ENCODE measurements at regions not wholly inside any gene's neighbourhood (a gene's known extent, or its start where the extent isn't known, plus 50 kb on each side); places are given as distances from the start of the nearest gene placed in this dataset.

GRCh38 chr2:179344280-179344964 is 79.8 kb upstream of the SESTD1 start:
- peaks cover 14% of the 10 kb centered on the region for H3K4me1 ChIP-seq (ENCODE audit: insufficient read depth)
- H2AFZ ChIP-seq = peak overlapping the region; percentile 29
- no peaks in the 10 kb centered on the region for H3K9me2 ChIP-seq (replicated peaks; ENCODE audit: insufficient read depth)
- peak overlapping the region; percentile 26 for H3K4me2 ChIP-seq
- no peak overlapping the region for H3K4me3 ChIP-seq
- peak; percentile 35 for DNase-seq (ENCODE audit: low spot score)
- H3K36me3 ChIP-seq (replicated peaks; ENCODE audit: insufficient read depth, low read depth) = no peaks in the 10 kb centered on the region
- TF ChIP-seq EZH2 (IDR thresholded peaks at IDR 0.05; ENCODE audit: borderline replicate concordance) = no peak
- no peak for TF ChIP-seq EZH2phosphoT487 (IDR thresholded peaks at IDR 0.05; ENCODE audit: low read depth, severe bottlenecking, unreplicated experiment)
- no peak for TF ChIP-seq CTCF (IDR thresholded peaks at IDR 0.05; ENCODE audit: poor library complexity)
- H3K27me3 ChIP-seq = no peaks in the 10 kb centered on the region
- H4K20me1 ChIP-seq (ENCODE audit: insufficient read depth, poor library complexity, severe bottlenecking) = no peaks in the 10 kb centered on the region
- no peaks in the 10 kb centered on the region for H3K79me2 ChIP-seq
- WGBS (ENCODE audit: low lambda C conversion rate, missing lambda C conversion rate) = 49% methylated on average over 4 of the region's 4 CpGs
- peak overlapping the region; percentile 62 for H3K27ac ChIP-seq
- no peaks in the 10 kb centered on the region for H3K9me3 ChIP-seq (ENCODE audit: low read depth)

GRCh38 chr2:179343945-179344279 is 79.3 kb upstream of the SESTD1 start:
- TF ChIP-seq EZH2phosphoT487 (IDR thresholded peaks at IDR 0.05; ENCODE audit: low read depth, severe bottlenecking, unreplicated experiment) (no peak), EZH2 (IDR thresholded peaks at IDR 0.05; ENCODE audit: borderline replicate concordance) (no peak), CTCF (IDR thresholded peaks at IDR 0.05; ENCODE audit: poor library complexity) (no peak)
- H3K4me1 ChIP-seq (ENCODE audit: insufficient read depth) = peaks cover 14% of the 10 kb centered on the region
- no peaks in the 10 kb centered on the region for H3K9me2 ChIP-seq (replicated peaks; ENCODE audit: insufficient read depth)
- H3K9me3 ChIP-seq (ENCODE audit: low read depth) = no peaks in the 10 kb centered on the region
- no peak for DNase-seq (ENCODE audit: low spot score)
- H3K4me3 ChIP-seq = no peak overlapping the region
- H3K27ac ChIP-seq = peak overlapping the region; percentile 62
- H2AFZ ChIP-seq = no peak overlapping the region
- H3K36me3 ChIP-seq (replicated peaks; ENCODE audit: insufficient read depth, low read depth) = no peaks in the 10 kb centered on the region
- peak overlapping the region; percentile 26 for H3K4me2 ChIP-seq
- no peaks in the 10 kb centered on the region for H3K79me2 ChIP-seq
- H4K20me1 ChIP-seq (ENCODE audit: insufficient read depth, poor library complexity, severe bottlenecking) = no peaks in the 10 kb centered on the region
- no peaks in the 10 kb centered on the region for H3K27me3 ChIP-seq

GRCh38 chr2:179341152-179341866 is 76.7 kb upstream of the SESTD1 start:
- no peaks in the 10 kb centered on the region for H3K9me3 ChIP-seq (ENCODE audit: low read depth)
- H3K4me2 ChIP-seq = no peak overlapping the region
- H3K79me2 ChIP-seq = no peaks in the 10 kb centered on the region
- WGBS (ENCODE audit: low lambda C conversion rate, missing lambda C conversion rate) = 81% methylated on average over 3 of the region's 3 CpGs
- H3K36me3 ChIP-seq (replicated peaks; ENCODE audit: insufficient read depth, low read depth) = no peaks in the 10 kb centered on the region
- peaks cover 17% of the 10 kb centered on the region for H3K4me1 ChIP-seq (ENCODE audit: insufficient read depth)
- no peaks in the 10 kb centered on the region for H3K27me3 ChIP-seq
- no peak overlapping the region for H2AFZ ChIP-seq
- H3K9me2 ChIP-seq (replicated peaks; ENCODE audit: insufficient read depth) = no peaks in the 10 kb centered on the region
- H4K20me1 ChIP-seq (ENCODE audit: insufficient read depth, poor library complexity, severe bottlenecking) = no peaks in the 10 kb centered on the region
- H3K4me3 ChIP-seq = no peak overlapping the region
- no peak for TF ChIP-seq CTCF (IDR thresholded peaks at IDR 0.05; ENCODE audit: poor library complexity)
- TF ChIP-seq EZH2phosphoT487 (IDR thresholded peaks at IDR 0.05; ENCODE audit: low read depth, severe bottlenecking, unreplicated experiment) = no peak
- TF ChIP-seq EZH2 (IDR thresholded peaks at IDR 0.05; ENCODE audit: borderline replicate concordance) = no peak
- H3K27ac ChIP-seq = no peak overlapping the region
- DNase-seq (ENCODE audit: low spot score) = no peak
